Gastroesophageal sphincter (tissue), 3 donors: ENCODE measurements at regions not wholly inside any gene's neighbourhood (a gene's known extent, or its start where the extent isn't known, plus 50 kb on each side); places are given as distances from the start of the nearest gene placed in this dataset.

ENCODE experiments used
- POLR2AphosphoS5 ChIP-seq: sonication (generic); formaldehyde crosslinking; IDR thresholded peaks from one replicate; pipeline ENCODE4 v1.6.1; 2017; ENCODE audit warnings: antibody characterized with exemption
- TF ChIP-seq, protein P1 (sequence below), 4 experiments: fragments of 200-600 bp in 2 of 4; fragments of 450-650 bp in 2 of 4; sonication (generic) in 1 of 4; IDR thresholded peaks; one replicate each; pipeline ENCODE4 v1.5.1; 2017 to 2019; ENCODE audit warnings: antibody characterized with exemption in 4 of 4, mild to moderate bottlenecking in 2 of 4, moderate library complexity in 2 of 4

DNA sequence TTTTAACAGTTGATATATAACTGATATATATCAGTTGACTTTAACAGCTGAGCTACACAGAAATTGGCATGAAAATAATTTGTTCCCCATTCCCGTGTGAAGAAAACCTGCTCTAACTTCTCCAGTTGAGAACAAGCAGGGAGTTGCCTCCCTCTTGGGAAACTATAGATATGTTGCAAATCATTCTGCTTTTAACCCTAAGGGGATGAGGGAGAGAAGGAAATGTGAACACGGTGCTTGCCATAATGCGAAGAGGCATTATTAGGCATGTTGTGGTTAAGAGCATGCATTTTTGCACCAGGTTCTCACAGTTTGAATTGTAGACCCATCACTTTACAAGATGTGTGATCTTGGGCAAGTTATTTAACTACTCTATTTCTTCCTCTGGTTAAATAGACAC, 453.7 kb downstream of the TENT5A start:
- TF ChIP-seq, protein P1, sequence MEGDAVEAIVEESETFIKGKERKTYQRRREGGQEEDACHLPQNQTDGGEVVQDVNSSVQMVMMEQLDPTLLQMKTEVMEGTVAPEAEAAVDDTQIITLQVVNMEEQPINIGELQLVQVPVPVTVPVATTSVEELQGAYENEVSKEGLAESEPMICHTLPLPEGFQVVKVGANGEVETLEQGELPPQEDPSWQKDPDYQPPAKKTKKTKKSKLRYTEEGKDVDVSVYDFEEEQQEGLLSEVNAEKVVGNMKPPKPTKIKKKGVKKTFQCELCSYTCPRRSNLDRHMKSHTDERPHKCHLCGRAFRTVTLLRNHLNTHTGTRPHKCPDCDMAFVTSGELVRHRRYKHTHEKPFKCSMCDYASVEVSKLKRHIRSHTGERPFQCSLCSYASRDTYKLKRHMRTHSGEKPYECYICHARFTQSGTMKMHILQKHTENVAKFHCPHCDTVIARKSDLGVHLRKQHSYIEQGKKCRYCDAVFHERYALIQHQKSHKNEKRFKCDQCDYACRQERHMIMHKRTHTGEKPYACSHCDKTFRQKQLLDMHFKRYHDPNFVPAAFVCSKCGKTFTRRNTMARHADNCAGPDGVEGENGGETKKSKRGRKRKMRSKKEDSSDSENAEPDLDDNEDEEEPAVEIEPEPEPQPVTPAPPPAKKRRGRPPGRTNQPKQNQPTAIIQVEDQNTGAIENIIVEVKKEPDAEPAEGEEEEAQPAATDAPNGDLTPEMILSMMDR (IDR thresholded peaks at IDR 0.05), result no peak
- TF ChIP-seq POLR2AphosphoS5, result no peak
